ENCODE measurements at regions not wholly inside any gene's neighbourhood (a gene's known extent, or its start where the extent isn't known, plus 50 kb on each side); places are given as distances from the start of the nearest gene placed in this dataset.

GRCh38 chr1:30417701-30418046 is 305.7 kb downstream of the MATN1 start:
- DNase-seq, result no peak

- no peak for DNase-seq
Observed at GRCh38 chr1:30417001-30417700, 306.2 kb downstream of the MATN1 start.

GRCh38 chr1:30416221-30416820 is 307.1 kb downstream of the MATN1 start:
- no peak for DNase-seq

GRCh38 chr1:30415171-30415940 is 308.0 kb downstream of the MATN1 start:
- DNase-seq, result no peak

GRCh38 chr1:30414851-30415165 is 308.6 kb downstream of the MATN1 start:
- DNase-seq, result no peak

GRCh38 chr1:30414086-30414850 is 309.1 kb downstream of the MATN1 start:
- DNase-seq, result no peak

- DNase-seq, result no peak
Observed at GRCh38 chr1:30413606-30414005, 309.8 kb downstream of the MATN1 start.

- no peak for DNase-seq
Observed at GRCh38 chr1:30413111-30413440, 310.3 kb downstream of the MATN1 start.

GRCh38 chr1:30412241-30413110 is 310.9 kb downstream of the MATN1 start:
- DNase-seq, result peak; percentile 5 to 22 (median 12)

GRCh38 chr1:30411206-30411605 is 312.2 kb downstream of the MATN1 start:
- DNase-seq, result no peak

- DNase-seq, result no peak
Observed at GRCh38 chr1:30410153-30410851, 313.1 kb downstream of the MATN1 start.

GRCh38 chr1:30409476-30410152 is 313.8 kb downstream of the MATN1 start:
- DNase-seq, result no peak

- DNase-seq, result no peak
Observed at GRCh38 chr1:30407865-30408580, 315.4 kb downstream of the MATN1 start.

GRCh38 chr1:30406996-30407864 is 316.2 kb downstream of the MATN1 start:
- DNase-seq, result no peak

GRCh38 chr1:30405631-30406212 is 317.7 kb downstream of the MATN1 start:
- DNase-seq, result no peak

- DNase-seq, result no peak
Observed at GRCh38 chr1:30405081-30405480, 318.3 kb downstream of the MATN1 start.

- no peak for DNase-seq
Observed at GRCh38 chr1:30404341-30404740, 319.0 kb downstream of the MATN1 start.

- DNase-seq, result no peak
Observed at GRCh38 chr1:30403726-30404125, 319.7 kb downstream of the MATN1 start.

- DNase-seq, result no peak
Observed at GRCh38 chr1:30403061-30403645, 320.2 kb downstream of the MATN1 start.
